ENCODE measurements at regions not wholly inside any gene's neighbourhood (a gene's known extent, or its start where the extent isn't known, plus 50 kb on each side); places are given as distances from the start of the nearest gene placed in this dataset.

GRCh38 chrX:68917799-68918198, 89.0 kb downstream of the EFNB1 start:
- no peak for TF ChIP-seq FOXM1 (IDR thresholded peaks at IDR 0.05; ENCODE audit: low read depth)
- no peak for TF ChIP-seq JUND (IDR thresholded peaks at IDR 0.05)
- TF ChIP-seq MAX (IDR thresholded peaks at IDR 0.05; ENCODE audit: low read depth): no peak
- TF ChIP-seq USF2 (IDR thresholded peaks at IDR 0.05; ENCODE audit: borderline replicate concordance, low read depth, low read length): no peak
- no peak for TF ChIP-seq TAF1 (IDR thresholded peaks at IDR 0.05; ENCODE audit: borderline replicate concordance, low read depth, low read length)

All from SK-N-SH (cell line).